ENCODE measurements at regions not wholly inside any gene's neighbourhood (a gene's known extent, or its start where the extent isn't known, plus 50 kb on each side); places are given as distances from the start of the nearest gene placed in this dataset.

DNA sequence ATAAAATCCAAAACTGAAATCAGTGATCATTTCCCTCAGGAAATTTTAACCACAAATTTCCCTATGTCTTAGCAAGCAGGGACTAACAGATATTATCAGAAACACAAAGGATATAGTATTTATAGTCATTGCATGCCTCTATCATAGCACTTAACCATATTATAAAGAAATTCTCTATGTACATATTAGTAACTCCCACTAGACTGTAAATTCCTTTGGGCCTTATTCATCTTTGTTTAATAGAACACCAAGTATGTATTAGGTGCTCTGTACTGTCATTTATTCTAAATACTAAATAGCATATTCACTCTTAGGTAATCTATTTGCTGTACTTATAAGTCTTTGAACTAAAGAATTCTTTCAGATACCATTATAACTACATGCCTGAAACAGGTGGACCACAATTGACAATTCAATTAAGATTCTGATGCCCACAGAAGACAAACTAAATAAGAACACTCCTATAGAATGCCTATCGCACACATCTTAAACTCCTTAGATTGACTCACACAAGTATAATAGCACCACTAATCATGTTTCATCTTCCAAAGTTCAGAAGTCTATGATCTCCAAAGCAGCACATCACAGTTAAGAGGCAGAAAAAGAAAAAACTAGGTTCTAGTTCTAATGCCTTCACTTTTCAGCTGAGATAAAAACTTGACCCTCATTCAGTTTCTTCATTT, 134.1 kb downstream of the FSCB start:
- Histone ChIP-seq H3K27me3 (no peaks in the 10 kb centered on the region), H3K4me3 (no peak overlapping the region), H3K9me3 (peaks cover 6 to 12% of the 10 kb centered on the region in 2 donors), H3K27ac (no peak overlapping the region), H3K36me3 (no peaks in the 10 kb centered on the region), H3K4me1 (no peaks in the 10 kb centered on the region)
- WGBS, 2 donors (ENCODE audit: low coverage in 1 of 2), result 83 to 92% methylated on average over 1 of the region's 1 CpG
- no peak for TF ChIP-seq POLR2AphosphoS5 (IDR thresholded peaks at IDR 0.05)
- no peak for TF ChIP-seq POLR2A (IDR thresholded peaks at IDR 0.05)
- TF ChIP-seq EP300 (IDR thresholded peaks at IDR 0.05; ENCODE audit: low read depth), result no peak
- TF ChIP-seq, protein P1, sequence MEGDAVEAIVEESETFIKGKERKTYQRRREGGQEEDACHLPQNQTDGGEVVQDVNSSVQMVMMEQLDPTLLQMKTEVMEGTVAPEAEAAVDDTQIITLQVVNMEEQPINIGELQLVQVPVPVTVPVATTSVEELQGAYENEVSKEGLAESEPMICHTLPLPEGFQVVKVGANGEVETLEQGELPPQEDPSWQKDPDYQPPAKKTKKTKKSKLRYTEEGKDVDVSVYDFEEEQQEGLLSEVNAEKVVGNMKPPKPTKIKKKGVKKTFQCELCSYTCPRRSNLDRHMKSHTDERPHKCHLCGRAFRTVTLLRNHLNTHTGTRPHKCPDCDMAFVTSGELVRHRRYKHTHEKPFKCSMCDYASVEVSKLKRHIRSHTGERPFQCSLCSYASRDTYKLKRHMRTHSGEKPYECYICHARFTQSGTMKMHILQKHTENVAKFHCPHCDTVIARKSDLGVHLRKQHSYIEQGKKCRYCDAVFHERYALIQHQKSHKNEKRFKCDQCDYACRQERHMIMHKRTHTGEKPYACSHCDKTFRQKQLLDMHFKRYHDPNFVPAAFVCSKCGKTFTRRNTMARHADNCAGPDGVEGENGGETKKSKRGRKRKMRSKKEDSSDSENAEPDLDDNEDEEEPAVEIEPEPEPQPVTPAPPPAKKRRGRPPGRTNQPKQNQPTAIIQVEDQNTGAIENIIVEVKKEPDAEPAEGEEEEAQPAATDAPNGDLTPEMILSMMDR (IDR thresholded peaks at IDR 0.05), result no peak
- no peak for DNase-seq
- in situ Hi-C loops (cut with MboI; ENCODE audit: low pct_ligation_motif_present in 1 of 4, low pct_unique_long_range_greater_than_20kb in 1 of 4, low sequenced_read_pairs in 3 of 4), result no loop called here
- intact Hi-C loops (cut with DNase I; ENCODE audit: low total_unique reads), result no loop called here

DNA sequence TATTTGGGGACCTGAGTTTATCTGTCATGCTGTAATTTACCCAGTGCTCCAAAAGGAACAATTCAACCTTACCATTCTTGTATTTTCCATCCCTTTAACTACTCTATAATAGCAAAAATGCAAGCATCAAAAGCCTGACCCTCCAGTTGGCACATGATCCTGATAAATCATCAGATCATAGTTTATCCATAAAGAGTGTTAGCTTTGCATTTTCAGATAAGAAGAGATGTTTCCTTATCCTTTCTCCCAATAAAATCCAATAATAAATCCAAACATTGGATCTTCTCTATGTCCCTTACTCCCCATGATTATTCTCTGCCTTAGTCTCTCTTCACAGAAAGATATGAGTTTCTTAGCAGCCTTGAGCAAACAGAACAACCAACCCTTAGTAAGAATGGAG, 134.9 kb downstream of the FSCB start:
- H3K36me3 ChIP-seq, result no peaks in the 10 kb centered on the region
- H3K9me3 ChIP-seq, result peaks cover 6 to 12% of the 10 kb centered on the region in 2 donors
- no peak for TF ChIP-seq EP300 (IDR thresholded peaks at IDR 0.05; ENCODE audit: low read depth)
- TF ChIP-seq POLR2A (IDR thresholded peaks at IDR 0.05), result no peak
- no peak for TF ChIP-seq POLR2AphosphoS5 (IDR thresholded peaks at IDR 0.05)
- TF ChIP-seq, protein P1 (IDR thresholded peaks at IDR 0.05), result no peak
- intact Hi-C loops (cut with DNase I; ENCODE audit: low total_unique reads), result no loop called here
- DNase-seq, result no peak
- no peaks in the 10 kb centered on the region for H3K27me3 ChIP-seq
- in situ Hi-C loops (cut with MboI; ENCODE audit: low pct_ligation_motif_present in 1 of 4, low pct_unique_long_range_greater_than_20kb in 1 of 4, low sequenced_read_pairs in 3 of 4), result no loop called here
- H3K4me3 ChIP-seq, result no peak overlapping the region
- no peaks in the 10 kb centered on the region for H3K4me1 ChIP-seq
- H3K27ac ChIP-seq, result no peak overlapping the region

DNA sequence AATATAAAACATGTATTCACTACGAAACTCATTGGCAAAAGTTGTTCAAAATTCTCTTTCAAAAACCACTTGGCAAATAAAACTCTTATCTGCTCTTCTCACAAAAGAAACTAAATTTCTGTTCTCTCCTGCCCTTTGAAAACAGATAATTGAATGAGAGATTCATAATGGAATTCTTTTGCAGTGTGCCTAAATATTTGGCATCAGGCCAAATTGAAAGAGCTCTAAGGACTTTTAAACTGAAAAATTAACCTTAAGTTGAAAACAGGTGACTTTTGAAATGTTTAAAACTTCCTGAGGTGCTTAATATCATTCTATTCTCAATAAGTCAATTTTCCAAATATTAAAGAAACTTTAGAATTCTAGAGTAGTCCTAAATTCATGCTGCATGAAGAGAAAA, 136.4 kb downstream of the FSCB start:
- H3K27ac ChIP-seq, result no peak overlapping the region
- in situ Hi-C loops (cut with MboI; ENCODE audit: low pct_ligation_motif_present in 1 of 4, low pct_unique_long_range_greater_than_20kb in 1 of 4, low sequenced_read_pairs in 3 of 4) (no loop called here), intact Hi-C loops (cut with DNase I; ENCODE audit: low total_unique reads) (no loop called here)
- H3K9me3 ChIP-seq, result peaks cover 5 to 6% of the 10 kb centered on the region in 2 donors
- no peak overlapping the region for H3K4me3 ChIP-seq
- 65 to 67% methylated on average over 1 of the region's 1 CpG for WGBS, 2 donors (ENCODE audit: low coverage in 1 of 2)
- no peaks in the 10 kb centered on the region for H3K4me1 ChIP-seq
- H3K27me3 ChIP-seq, result no peaks in the 10 kb centered on the region
- H3K36me3 ChIP-seq, result no peaks in the 10 kb centered on the region
- DNase-seq, result no peak
- no peak for TF ChIP-seq EP300 (IDR thresholded peaks at IDR 0.05; ENCODE audit: low read depth)
- TF ChIP-seq POLR2AphosphoS5 (IDR thresholded peaks at IDR 0.05), result no peak
- TF ChIP-seq, protein P1 (IDR thresholded peaks at IDR 0.05), result no peak
- no peak for TF ChIP-seq POLR2A (IDR thresholded peaks at IDR 0.05)

DNA sequence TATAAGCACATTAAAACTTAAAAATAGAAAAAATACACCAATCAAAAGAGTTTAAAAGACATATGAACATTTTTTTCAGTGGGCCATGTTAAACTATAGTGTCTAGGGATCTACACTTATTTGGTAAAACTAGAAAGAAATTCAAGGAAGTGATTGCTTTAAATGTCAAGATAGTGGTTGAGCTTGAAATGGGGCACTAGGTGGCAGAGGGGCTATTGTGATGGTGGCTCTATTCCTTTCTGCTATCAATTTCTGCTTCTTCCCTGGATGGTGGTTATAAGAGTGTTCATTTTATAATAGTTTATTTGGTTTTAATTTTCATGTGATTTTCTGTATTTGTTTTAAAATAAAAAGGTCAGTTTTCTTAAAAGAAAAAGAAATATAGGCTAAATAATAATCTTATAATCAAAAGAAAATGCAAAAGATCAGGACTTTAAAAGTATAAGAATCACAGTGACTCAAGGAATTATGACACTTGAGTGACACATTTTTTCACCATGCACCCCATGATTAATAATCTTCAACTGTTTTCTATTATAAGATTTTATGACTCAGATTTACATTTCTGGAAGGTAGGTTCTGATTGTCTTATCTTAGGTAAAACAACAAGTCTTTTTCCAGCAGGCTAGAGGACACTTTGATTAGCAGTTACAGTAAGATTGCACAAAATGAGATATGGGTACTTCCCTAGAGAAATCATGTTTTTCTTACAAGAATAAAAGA, 137.5 kb downstream of the FSCB start:
- H3K27me3 ChIP-seq, result no peaks in the 10 kb centered on the region
- H3K9me3 ChIP-seq, result peaks cover under 1 to 5% of the 10 kb centered on the region in 2 donors
- intact Hi-C loops (cut with DNase I; ENCODE audit: low total_unique reads) (no loop called here), in situ Hi-C loops (cut with MboI; ENCODE audit: low pct_ligation_motif_present in 1 of 4, low pct_unique_long_range_greater_than_20kb in 1 of 4, low sequenced_read_pairs in 3 of 4) (no loop called here)
- no peak for TF ChIP-seq POLR2A (IDR thresholded peaks at IDR 0.05)
- TF ChIP-seq, protein P1 (IDR thresholded peaks at IDR 0.05), result peak in 3 of 5 experiments; percentile 13 to 15 (median 14)
- no peak overlapping the region for H3K4me3 ChIP-seq
- DNase-seq, result no peak
- no peak overlapping the region for H3K27ac ChIP-seq
- no peaks in the 10 kb centered on the region for H3K36me3 ChIP-seq
- no peaks in the 10 kb centered on the region for H3K4me1 ChIP-seq
